ENCODE measurements at regions not wholly inside any gene's neighbourhood (a gene's known extent, or its start where the extent isn't known, plus 50 kb on each side); places are given as distances from the start of the nearest gene placed in this dataset.

GRCh38 chr3:94617312-94617711 is 554.5 kb downstream of the NSUN3 start:
- Mint-ChIP-seq H3K4me3 (no peak overlapping the region), H3K36me3 (no peaks in the 10 kb centered on the region), H3K9me3 (peaks cover 0 to 14% of the 10 kb centered on the region in 2 donors), H3K4me1 (no peaks in the 10 kb centered on the region), H3K27ac (no peak overlapping the region), H3K27me3 (ENCODE audit: low read depth in 2 of 2) (no peaks in the 10 kb centered on the region)
- intact Hi-C loops (cut with micrococcal nuclease) = no loop called here
- no peaks in the 10 kb centered on the region for H3K4me1 ChIP-seq (ENCODE audit: control insufficient read depth, insufficient read depth, low read length)
- no peaks in the 10 kb centered on the region for H3K9me3 ChIP-seq (ENCODE audit: control insufficient read depth, insufficient read depth, low read length)
- H3K27ac ChIP-seq (ENCODE audit: low read length) = no peak overlapping the region
- H3K27me3 ChIP-seq (ENCODE audit: control insufficient read depth, insufficient read depth, low read length) = no peaks in the 10 kb centered on the region
- no peak overlapping the region for H3K4me3 ChIP-seq (ENCODE audit: low read length)
- no peaks in the 10 kb centered on the region for H3K36me3 ChIP-seq (ENCODE audit: control insufficient read depth, insufficient read depth, low read length)
- no CpG with 5 or more reads among the region's 2 CpGs for WGBS (ENCODE audit: insufficient coverage)
- TF ChIP-seq, protein P1, sequence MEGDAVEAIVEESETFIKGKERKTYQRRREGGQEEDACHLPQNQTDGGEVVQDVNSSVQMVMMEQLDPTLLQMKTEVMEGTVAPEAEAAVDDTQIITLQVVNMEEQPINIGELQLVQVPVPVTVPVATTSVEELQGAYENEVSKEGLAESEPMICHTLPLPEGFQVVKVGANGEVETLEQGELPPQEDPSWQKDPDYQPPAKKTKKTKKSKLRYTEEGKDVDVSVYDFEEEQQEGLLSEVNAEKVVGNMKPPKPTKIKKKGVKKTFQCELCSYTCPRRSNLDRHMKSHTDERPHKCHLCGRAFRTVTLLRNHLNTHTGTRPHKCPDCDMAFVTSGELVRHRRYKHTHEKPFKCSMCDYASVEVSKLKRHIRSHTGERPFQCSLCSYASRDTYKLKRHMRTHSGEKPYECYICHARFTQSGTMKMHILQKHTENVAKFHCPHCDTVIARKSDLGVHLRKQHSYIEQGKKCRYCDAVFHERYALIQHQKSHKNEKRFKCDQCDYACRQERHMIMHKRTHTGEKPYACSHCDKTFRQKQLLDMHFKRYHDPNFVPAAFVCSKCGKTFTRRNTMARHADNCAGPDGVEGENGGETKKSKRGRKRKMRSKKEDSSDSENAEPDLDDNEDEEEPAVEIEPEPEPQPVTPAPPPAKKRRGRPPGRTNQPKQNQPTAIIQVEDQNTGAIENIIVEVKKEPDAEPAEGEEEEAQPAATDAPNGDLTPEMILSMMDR (IDR thresholded peaks at IDR 0.05) = no peak
- DNase-seq (no peak), ATAC-seq (no peak)

- no peaks in the 10 kb centered on the region for H3K4me1 ChIP-seq (ENCODE audit: control insufficient read depth, insufficient read depth, low read length)
- no peaks in the 10 kb centered on the region for H3K27me3 Mint-ChIP-seq (ENCODE audit: low read depth in 2 of 2)
- no peak overlapping the region for H3K4me3 Mint-ChIP-seq
- no peaks in the 10 kb centered on the region for H3K36me3 ChIP-seq (ENCODE audit: control insufficient read depth, insufficient read depth, low read length)
- no peaks in the 10 kb centered on the region for H3K4me1 Mint-ChIP-seq
- H3K9me3 ChIP-seq (ENCODE audit: control insufficient read depth, insufficient read depth, low read length) = no peaks in the 10 kb centered on the region
- 65% methylated on average over 1 of the region's 3 CpGs for WGBS (ENCODE audit: insufficient coverage)
- peaks cover 2 to 13% of the 10 kb centered on the region in 2 donors for H3K9me3 Mint-ChIP-seq
- no peaks in the 10 kb centered on the region for H3K36me3 Mint-ChIP-seq
- intact Hi-C loops (cut with micrococcal nuclease) = no loop called here
- TF ChIP-seq, protein P1 (IDR thresholded peaks at IDR 0.05) = no peak
- DNase-seq (no peak), ATAC-seq (no peak)
- H3K4me3 ChIP-seq (ENCODE audit: low read length) = no peak overlapping the region
- no peaks in the 10 kb centered on the region for H3K27me3 ChIP-seq (ENCODE audit: control insufficient read depth, insufficient read depth, low read length)
- no peak overlapping the region for H3K27ac Mint-ChIP-seq
- H3K27ac ChIP-seq (ENCODE audit: low read length) = no peak overlapping the region
These were observed 556.8 kb downstream of the NSUN3 start for GRCh38 chr3:94619643-94620042.

GRCh38 chr3:94626573-94626972 is 563.7 kb downstream of the NSUN3 start:
- Mint-ChIP-seq H3K27me3 (ENCODE audit: low read depth in 2 of 2) (no peaks in the 10 kb centered on the region), H3K36me3 (no peaks in the 10 kb centered on the region), H3K4me1 (no peaks in the 10 kb centered on the region), H3K27ac (no peak overlapping the region), H3K9me3 (peaks cover 11 to 21% of the 10 kb centered on the region in 2 donors), H3K4me3 (no peak overlapping the region)
- intact Hi-C loops (cut with micrococcal nuclease) = no loop called here
- peaks cover 8% of the 10 kb centered on the region for H3K9me3 ChIP-seq (ENCODE audit: control insufficient read depth, insufficient read depth, low read length)
- ATAC-seq (no peak), DNase-seq (no peak)
- no peaks in the 10 kb centered on the region for H3K36me3 ChIP-seq (ENCODE audit: control insufficient read depth, insufficient read depth, low read length)
- WGBS (ENCODE audit: insufficient coverage) = 0% methylated on average over 1 of the region's 1 CpG
- TF ChIP-seq, protein P1 (IDR thresholded peaks at IDR 0.05) = no peak
- H3K4me1 ChIP-seq (ENCODE audit: control insufficient read depth, insufficient read depth, low read length) = no peaks in the 10 kb centered on the region
- H3K27me3 ChIP-seq (ENCODE audit: control insufficient read depth, insufficient read depth, low read length) = no peaks in the 10 kb centered on the region
- no peak overlapping the region for H3K27ac ChIP-seq (ENCODE audit: low read length)
- H3K4me3 ChIP-seq (ENCODE audit: low read length) = no peak overlapping the region

DNA sequence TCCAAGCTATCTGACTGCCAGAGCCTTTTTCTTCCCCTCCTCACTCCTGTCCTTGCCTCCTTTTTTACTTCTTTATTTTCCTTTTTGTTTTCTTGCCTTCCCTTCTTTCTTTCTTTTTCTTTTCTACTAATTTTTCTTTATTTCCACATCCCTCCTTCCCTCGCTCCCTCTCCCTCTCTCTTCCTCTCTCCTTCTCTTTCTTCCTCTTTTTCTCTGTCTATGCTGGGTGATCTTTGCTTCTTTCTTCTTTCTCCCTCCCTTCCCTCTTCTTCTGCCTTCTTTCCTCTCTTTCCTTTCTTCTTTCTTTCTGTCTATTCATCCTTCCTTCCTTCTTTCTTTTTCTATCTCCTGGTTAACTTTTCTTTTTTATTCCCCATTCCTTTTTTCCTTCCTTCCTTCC is 564.8 kb downstream of the NSUN3 start:
- intact Hi-C loops (cut with micrococcal nuclease) = no loop called here
- 93% methylated on average over 1 of the region's 1 CpG for WGBS (ENCODE audit: insufficient coverage)

More for the DNA sequence above, 564.8 kb downstream of the NSUN3 start:
- peaks cover 16 to 29% of the 10 kb centered on the region in 2 donors for H3K9me3 Mint-ChIP-seq
- DNase-seq = no peak
- peaks cover 8% of the 10 kb centered on the region for H3K9me3 ChIP-seq (ENCODE audit: control insufficient read depth, insufficient read depth, low read length)
- no peak overlapping the region for H3K27ac Mint-ChIP-seq
- no peaks in the 10 kb centered on the region for H3K27me3 Mint-ChIP-seq (ENCODE audit: low read depth in 2 of 2)
- no peak overlapping the region for H3K27ac ChIP-seq (ENCODE audit: low read length)
- H3K36me3 ChIP-seq (ENCODE audit: control insufficient read depth, insufficient read depth, low read length) = no peaks in the 10 kb centered on the region
- H3K4me3 ChIP-seq (ENCODE audit: low read length) = no peak overlapping the region
- TF ChIP-seq, protein P1 (IDR thresholded peaks at IDR 0.05) = no peak
- H3K27me3 ChIP-seq (ENCODE audit: control insufficient read depth, insufficient read depth, low read length) = no peaks in the 10 kb centered on the region
- no peak for ATAC-seq
- H3K36me3 Mint-ChIP-seq = no peaks in the 10 kb centered on the region
- no peaks in the 10 kb centered on the region for H3K4me1 Mint-ChIP-seq
- no peaks in the 10 kb centered on the region for H3K4me1 ChIP-seq (ENCODE audit: control insufficient read depth, insufficient read depth, low read length)
- no peak overlapping the region for H3K4me3 Mint-ChIP-seq

All from natural killer cell (primary cell).